NCI-H526 (cell line): ENCODE measurements at regions not wholly inside any gene's neighbourhood (a gene's known extent, or its start where the extent isn't known, plus 50 kb on each side); places are given as distances from the start of the nearest gene placed in this dataset.

Experiments used
- DNase-seq, 2 experiments: peaks; one replicate each; lab custom pipeline; 2025; lab: John Stamatoyannopoulos, UW

GRCh38 chr5:51279983-51280706 lies 103.1 kb upstream of the ISL1 start:
- no peak for DNase-seq

GRCh38 chr5:51286046-51286445 lies 97.2 kb upstream of the ISL1 start:
- DNase-seq: no peak

GRCh38 chr5:51302343-51302742 lies 80.9 kb upstream of the ISL1 start:
- DNase-seq: no peak

GRCh38 chr5:51326844-51327243 lies 56.4 kb upstream of the ISL1 start:
- DNase-seq: no peak
